AG04450 (cell line): ENCODE measurements at regions not wholly inside any gene's neighbourhood (a gene's known extent, or its start where the extent isn't known, plus 50 kb on each side); places are given as distances from the start of the nearest gene placed in this dataset.

Experiments
- CTCF ChIA-PET: fragments of 300-600, 350-600 bp; formaldehyde crosslinking; extraction: SDS; loops from one replicate; lab custom pipeline; 2022; ENCODE audit warnings: antibody characterized with exemption, inconsistent platforms; lab: Charles Lee
- POLR2A ChIA-PET: fragments of 350-600 bp; formaldehyde crosslinking; extraction: SDS; loops from one replicate; lab custom pipeline; 2021; ENCODE audit warnings: antibody characterized with exemption, inconsistent platforms; lab: Yijun Ruan, JAX
- DNase-seq: peaks from one replicate; pipeline ENCODE4 v3.0.0-alpha.2; 2011; ENCODE audit warnings: low read depth, low spot score
- H3K27ac ChIP-seq: one replicate; pipeline ENCODE4 v1.5.1; 2012; ENCODE audit warnings: low read depth, low read length, control low read depth
- H3K27me3 ChIP-seq: one replicate; pipeline ENCODE4 v1.6.0; 2012; ENCODE audit warnings: low read length; ENCODE audit not compliant: control insufficient read depth, insufficient read depth
- H3K4me3 ChIP-seq: 2 replicates; pipeline ENCODE4 v1.5.1; 2011; ENCODE audit warnings: mild to moderate bottlenecking, low read depth, low read length, control low read depth
- H3K9me3 ChIP-seq: 2 replicates; pipeline ENCODE4 v1.5.1; 2012; ENCODE audit warnings: low read length; ENCODE audit not compliant: control insufficient read depth, insufficient read depth
- CTCF ChIP-seq: IDR thresholded peaks from 2 replicates; pipeline ENCODE4 v1.5.1; 2011; ENCODE audit warnings: low read depth, low read length, control low read depth, inconsistent platforms

- no peak for DNase-seq
- CTCF ChIA-PET, result no interaction called here
Observed at GRCh38 chr11:127117231-127117739, 116.7 kb upstream of the KIRREL3 start.

GRCh38 chr11:127115844-127116243, 115.3 kb upstream of the KIRREL3 start:
- ChIA-PET POLR2A (no interaction called here), CTCF (no interaction called here)
- Histone ChIP-seq H3K27ac (no peak overlapping the region), H3K4me3 (no peak overlapping the region), H3K27me3 (no peaks in the 10 kb centered on the region), H3K9me3 (no peaks in the 10 kb centered on the region)
- DNase-seq, result no peak
- TF ChIP-seq CTCF, result no peak

More at GRCh38 chr11:127117231-127117739, 116.7 kb upstream of the KIRREL3 start:
- POLR2A ChIA-PET, result no interaction called here
- no peak for TF ChIP-seq CTCF
- no peak overlapping the region for H3K27ac ChIP-seq
- H3K27me3 ChIP-seq, result peaks cover 5% of the 10 kb centered on the region
- no peaks in the 10 kb centered on the region for H3K9me3 ChIP-seq
- no peak overlapping the region for H3K4me3 ChIP-seq

GRCh38 chr11:127114035-127114434, 113.5 kb upstream of the KIRREL3 start:
- DNase-seq, result no peak
- ChIA-PET CTCF (no interaction called here), POLR2A (no interaction called here)
- Histone ChIP-seq H3K27me3 (peaks cover under 1% of the 10 kb centered on the region), H3K27ac (no peak overlapping the region), H3K4me3 (no peak overlapping the region), H3K9me3 (no peaks in the 10 kb centered on the region)
- no peak for TF ChIP-seq CTCF

- Histone ChIP-seq H3K4me3 (no peak overlapping the region), H3K9me3 (no peaks in the 10 kb centered on the region), H3K27ac (no peak overlapping the region), H3K27me3 (peaks cover 11% of the 10 kb centered on the region)
- no peak for DNase-seq
- no peak for TF ChIP-seq CTCF
- CTCF ChIA-PET, result interaction anchor here (0.6 kb wide), 1 partner anchor 21 kb away, joined by 7 read pairs; no protein-coding TSS in a partner anchor
- POLR2A ChIA-PET, result no interaction called here
Observed at GRCh38 chr11:127110542-127110941, 110.0 kb upstream of the KIRREL3 start.

- no peak for DNase-seq
- no peak overlapping the region for H3K27ac ChIP-seq
- POLR2A ChIA-PET, result no interaction called here
- H3K4me3 ChIP-seq, result no peak overlapping the region
- CTCF ChIA-PET, result interaction anchor here (0.6 kb wide), 1 partner anchor 20 kb away, joined by 7 read pairs; no protein-coding TSS in a partner anchor
- no peak for TF ChIP-seq CTCF
- H3K27me3 ChIP-seq, result peaks cover 14% of the 10 kb centered on the region
- H3K9me3 ChIP-seq, result no peaks in the 10 kb centered on the region
Observed at GRCh38 chr11:127109796-127110480, 109.4 kb upstream of the KIRREL3 start.
